Neural crest cell (in vitro differentiated cells): ENCODE measurements at regions not wholly inside any gene's neighbourhood (a gene's known extent, or its start where the extent isn't known, plus 50 kb on each side); places are given as distances from the start of the nearest gene placed in this dataset.

Source experiments
- DNase-seq: peaks from one replicate; pipeline ENCODE4 v3.0.0; 2021; ENCODE audit warnings: low read depth, mixed read lengths, low spot score
- H3K27ac Mint-ChIP-seq: one replicate; pipeline ENCODE4 v1.8.0; 2021; ENCODE audit warnings: mild to moderate bottlenecking, mixed read lengths; ENCODE audit not compliant: unreplicated experiment
- H3K27me3 Mint-ChIP-seq: 2 replicates; pipeline ENCODE4 v1.8.0; 2021; ENCODE audit warnings: low read depth, mild to moderate bottlenecking, mixed read lengths
- H3K36me3 Mint-ChIP-seq: 2 replicates; pipeline ENCODE4 v1.8.0; 2021; ENCODE audit warnings: low read depth, mild to moderate bottlenecking, mixed read lengths
- H3K4me1 Mint-ChIP-seq: 2 replicates; pipeline ENCODE4 v1.8.0; 2021; ENCODE audit warnings: mixed read lengths
- H3K4me3 Mint-ChIP-seq: one replicate; pipeline ENCODE4 v1.8.0; 2021; ENCODE audit warnings: mild to moderate bottlenecking, mixed read lengths
- H3K9me3 Mint-ChIP-seq: 2 replicates; pipeline ENCODE4 v1.8.0; 2021; ENCODE audit warnings: mixed read lengths
- CTCF ChIP-seq: fragments of 200-600 bp; sonication (generic); conservative IDR thresholded peaks from 2 replicates; pipeline ENCODE4 v1.5.0; 2021; ENCODE audit warnings: antibody characterized with exemption, mild to moderate bottlenecking

- Mint-ChIP-seq H3K4me1 (peaks cover 9% of the 10 kb centered on the region), H3K36me3 (no peaks in the 10 kb centered on the region), H3K27ac (no peak overlapping the region), H3K27me3 (no peaks in the 10 kb centered on the region), H3K4me3 (no peak overlapping the region), H3K9me3 (no peaks in the 10 kb centered on the region)
- no peak for DNase-seq
- no peak for TF ChIP-seq CTCF
Observed at GRCh38 chr15:77715860-77716259, 83.1 kb upstream of the LINGO1 start.

- DNase-seq = no peak
- no peaks in the 10 kb centered on the region for H3K36me3 Mint-ChIP-seq
- H3K4me3 Mint-ChIP-seq = no peak overlapping the region
- H3K27me3 Mint-ChIP-seq = no peaks in the 10 kb centered on the region
- H3K27ac Mint-ChIP-seq = no peak overlapping the region
- H3K4me1 Mint-ChIP-seq = peaks cover 9% of the 10 kb centered on the region
- no peaks in the 10 kb centered on the region for H3K9me3 Mint-ChIP-seq
- TF ChIP-seq CTCF = no peak
Observed at GRCh38 chr15:77715051-77715450, 82.3 kb upstream of the LINGO1 start.

- TF ChIP-seq CTCF = no peak
- Mint-ChIP-seq H3K27me3 (no peaks in the 10 kb centered on the region), H3K9me3 (no peaks in the 10 kb centered on the region), H3K36me3 (no peaks in the 10 kb centered on the region), H3K27ac (no peak overlapping the region), H3K4me3 (no peak overlapping the region), H3K4me1 (peaks cover 9% of the 10 kb centered on the region)
- no peak for DNase-seq
Observed at GRCh38 chr15:77714555-77714954, 81.8 kb upstream of the LINGO1 start.

- Mint-ChIP-seq H3K36me3 (no peaks in the 10 kb centered on the region), H3K27me3 (no peaks in the 10 kb centered on the region), H3K27ac (no peak overlapping the region), H3K4me3 (no peak overlapping the region), H3K4me1 (peaks cover 9% of the 10 kb centered on the region), H3K9me3 (no peaks in the 10 kb centered on the region)
- no peak for DNase-seq
- no peak for TF ChIP-seq CTCF
Observed at GRCh38 chr15:77714023-77714422, 81.3 kb upstream of the LINGO1 start.

- H3K4me3 Mint-ChIP-seq = no peak overlapping the region
- H3K27me3 Mint-ChIP-seq = no peaks in the 10 kb centered on the region
- no peak for TF ChIP-seq CTCF
- H3K4me1 Mint-ChIP-seq = peaks cover 9% of the 10 kb centered on the region
- no peak overlapping the region for H3K27ac Mint-ChIP-seq
- no peaks in the 10 kb centered on the region for H3K36me3 Mint-ChIP-seq
- no peak for DNase-seq
- no peaks in the 10 kb centered on the region for H3K9me3 Mint-ChIP-seq
Observed at GRCh38 chr15:77713281-77713680, 80.6 kb upstream of the LINGO1 start.

GRCh38 chr15:77712438-77712837, 79.7 kb upstream of the LINGO1 start:
- peak overlapping the region; percentile 78 for H3K27ac Mint-ChIP-seq
- H3K27me3 Mint-ChIP-seq = no peaks in the 10 kb centered on the region
- H3K4me3 Mint-ChIP-seq = no peak overlapping the region
- no peak for DNase-seq
- H3K36me3 Mint-ChIP-seq = no peaks in the 10 kb centered on the region
- peaks cover 9% of the 10 kb centered on the region for H3K4me1 Mint-ChIP-seq
- TF ChIP-seq CTCF = no peak
- H3K9me3 Mint-ChIP-seq = no peaks in the 10 kb centered on the region
